Effector memory CD8-positive, alpha-beta T cell (primary cell): ENCODE measurements at regions not wholly inside any gene's neighbourhood (a gene's known extent, or its start where the extent isn't known, plus 50 kb on each side); places are given as distances from the start of the nearest gene placed in this dataset.
"Not testable (repeated sequence)": the region's sequence is repeated elsewhere in the genome, so short reads cannot be mapped to it uniquely, and the experiment has no call there.

Experiments used
- ATAC-seq: fragments of 150-1000 bp; cut with Tn5 transposase; replicated peaks from 2 replicates; pipeline ENCODE4 v1.10.0; 2021; ENCODE audit warnings: mild to moderate bottlenecking, moderate library complexity
- DNase-seq, 3 experiments: peaks; one replicate each; pipeline ENCODE4 v3.0.0; 2021
- H3K27ac Mint-ChIP-seq, 2 donors: one replicate each; pipeline ENCODE4 v1.8.0; 2022; ENCODE audit warnings: mild to moderate bottlenecking in 2 of 2, mixed read lengths in 2 of 2, moderate library complexity in 2 of 2
- H3K27me3 Mint-ChIP-seq, 2 donors: one replicate each; pipeline ENCODE4 v1.8.0; 2022; ENCODE audit warnings: mixed read lengths in 2 of 2
- H3K36me3 Mint-ChIP-seq: one replicate; pipeline ENCODE4 v1.8.0; 2022; ENCODE audit warnings: mild to moderate bottlenecking, moderate library complexity, mixed read lengths; ENCODE audit not compliant: insufficient read depth
- H3K4me1 Mint-ChIP-seq, 2 donors: one replicate each; pipeline ENCODE4 v1.8.0; 2022; ENCODE audit warnings: low read depth in 2 of 2, mixed read lengths in 2 of 2
- H3K4me3 Mint-ChIP-seq, 2 donors: one replicate each; pipeline ENCODE4 v1.8.0; 2022; ENCODE audit warnings: mild to moderate bottlenecking in 2 of 2, mixed read lengths in 2 of 2, moderate library complexity in 2 of 2
- H3K9me3 Mint-ChIP-seq, 2 donors: one replicate each; pipeline ENCODE4 v1.8.0; 2022; ENCODE audit warnings: mixed read lengths in 2 of 2

DNA sequence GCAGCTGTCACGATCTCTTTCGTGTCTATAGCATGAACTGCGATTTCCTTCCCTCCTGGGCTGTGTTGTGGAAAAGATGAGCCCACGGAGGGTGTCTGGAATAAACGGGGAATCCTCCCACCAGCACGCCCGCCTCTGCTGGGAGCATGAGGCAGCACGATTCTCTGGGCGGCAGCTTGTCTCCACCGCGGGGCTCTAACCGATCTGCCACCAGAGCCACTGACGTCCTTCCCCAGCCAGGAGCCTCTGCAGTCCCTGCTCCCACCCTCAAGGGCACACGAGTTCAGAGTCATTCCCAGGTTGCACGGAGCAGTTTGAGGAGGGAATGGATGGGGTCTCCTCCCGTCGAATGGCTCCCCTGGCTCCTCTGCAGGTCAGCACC is 197.6 kb downstream of the DLL1 start:
- DNase-seq (no peak), ATAC-seq (no peak)
- no peaks in the 10 kb centered on the region for H3K9me3 Mint-ChIP-seq
- H3K4me3 Mint-ChIP-seq: no peak overlapping the region
- peaks cover 18 to 22% of the 10 kb centered on the region in 2 donors for H3K4me1 Mint-ChIP-seq
- H3K36me3 Mint-ChIP-seq: peaks cover 10% of the 10 kb centered on the region
- H3K27me3 Mint-ChIP-seq: peaks cover 8 to 42% of the 10 kb centered on the region in 2 donors
- no peak overlapping the region for H3K27ac Mint-ChIP-seq

DNA sequence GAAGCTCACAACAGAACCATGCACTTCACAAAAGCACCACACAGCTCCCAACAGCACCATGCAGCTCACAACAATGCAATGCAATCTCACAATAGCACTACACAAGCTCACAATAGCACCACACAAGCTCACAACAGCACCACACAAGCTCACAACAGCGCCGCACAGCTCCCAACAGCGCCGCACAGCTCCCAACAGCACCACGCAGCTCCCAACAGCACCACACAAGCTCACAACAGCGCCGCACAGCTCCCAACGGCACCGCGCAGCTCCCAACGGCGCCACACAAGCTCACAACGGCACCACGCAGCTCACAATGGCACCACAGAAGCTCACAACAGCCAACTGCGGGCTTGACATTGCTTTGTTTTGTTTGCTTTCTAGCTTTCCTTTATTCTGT is 198.1 kb downstream of the DLL1 start:
- peaks cover 15% of the 10 kb centered on the region for H3K36me3 Mint-ChIP-seq
- H3K27ac Mint-ChIP-seq: no peak overlapping the region
- DNase-seq: no peak
- no peaks in the 10 kb centered on the region for H3K9me3 Mint-ChIP-seq
- no peak overlapping the region for H3K4me3 Mint-ChIP-seq
- H3K27me3 Mint-ChIP-seq: peaks cover 8 to 38% of the 10 kb centered on the region in 2 donors
- H3K4me1 Mint-ChIP-seq: peaks cover 22 to 27% of the 10 kb centered on the region in 2 donors
- ATAC-seq: no peak

DNA sequence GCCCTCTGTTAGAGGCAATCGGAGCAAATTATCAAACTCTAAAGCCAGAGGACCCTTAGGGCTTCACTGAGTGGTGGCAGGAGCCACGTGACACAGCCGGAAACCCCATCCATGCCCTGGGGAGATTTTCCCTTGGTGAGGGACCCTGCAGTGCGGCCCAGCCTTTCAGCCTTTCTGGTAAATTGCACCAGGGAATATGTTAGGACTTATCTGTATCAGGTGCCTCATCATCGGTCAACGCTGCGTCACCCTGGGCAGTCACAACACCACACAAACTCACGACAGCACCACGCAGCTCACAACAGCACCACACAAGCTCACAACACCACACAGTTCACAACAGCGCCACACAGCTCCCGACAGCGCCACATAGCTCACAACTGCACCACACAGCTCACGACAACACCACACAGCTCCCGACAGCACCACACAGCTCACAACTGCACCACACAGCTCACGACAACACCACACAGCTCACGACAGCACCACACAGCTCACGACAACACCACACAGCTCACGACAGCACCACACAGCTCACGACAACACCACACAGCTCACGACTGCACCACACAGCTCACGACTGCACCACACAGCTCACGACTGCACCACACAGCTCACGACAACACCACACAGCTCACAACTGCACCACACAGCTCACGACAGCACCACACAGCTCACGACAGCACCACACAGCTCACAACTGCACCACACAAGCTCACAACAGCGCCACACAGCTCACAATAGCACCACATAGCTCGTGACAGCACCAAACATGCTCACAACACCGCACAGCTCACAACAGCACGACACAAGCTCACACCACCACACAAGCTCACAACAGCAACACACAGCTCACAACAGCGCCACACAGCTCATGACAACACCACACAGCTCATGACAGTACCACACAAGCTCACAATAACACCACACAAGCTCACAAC is 199.0 kb downstream of the DLL1 start:
- Mint-ChIP-seq H3K27ac (no peak overlapping the region), H3K9me3 (no peaks in the 10 kb centered on the region), H3K36me3 (peaks cover 20% of the 10 kb centered on the region), H3K4me3 (no peak overlapping the region), H3K4me1 (peaks cover 23 to 30% of the 10 kb centered on the region in 2 donors), H3K27me3 (peaks cover 8 to 29% of the 10 kb centered on the region in 2 donors)
- DNase-seq (no peak), ATAC-seq (no peak)

DNA sequence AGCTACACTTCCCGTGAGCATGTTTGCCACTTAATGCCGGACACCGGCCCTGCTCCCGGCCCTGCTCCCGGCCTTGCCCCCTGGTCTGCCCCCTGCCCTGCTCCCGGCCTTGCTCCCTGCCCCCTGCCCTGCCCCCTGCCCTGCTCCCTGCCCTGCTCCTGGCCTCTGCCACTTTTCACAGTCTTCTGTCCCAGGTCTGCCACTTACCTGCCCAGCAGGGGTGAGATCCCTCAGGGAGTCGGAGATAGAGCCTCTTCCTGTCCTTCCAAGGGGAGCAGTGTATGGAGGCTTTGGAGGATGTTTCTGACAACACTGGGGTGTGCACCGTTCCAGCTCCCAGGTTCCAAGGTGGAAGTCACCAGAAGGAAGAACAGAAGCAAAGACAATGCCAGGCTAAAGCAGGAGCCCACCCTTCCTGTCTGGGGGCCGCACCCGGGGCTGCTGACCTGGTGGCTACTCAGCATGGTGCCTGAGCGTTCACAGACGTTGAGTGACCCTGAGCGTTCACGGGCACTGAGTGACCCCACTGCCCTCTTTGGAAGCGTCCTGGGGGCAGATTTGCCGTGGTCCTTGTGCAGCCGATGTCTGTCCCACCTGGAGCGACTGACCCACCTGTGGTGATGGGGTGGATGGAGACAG is 199.8 kb downstream of the DLL1 start:
- DNase-seq: no peak
- Mint-ChIP-seq H3K27me3 (peaks cover 2 to 21% of the 10 kb centered on the region in 2 donors), H3K27ac (no peak overlapping the region), H3K9me3 (no peaks in the 10 kb centered on the region), H3K4me1 (peaks cover 29 to 34% of the 10 kb centered on the region in 2 donors), H3K36me3 (peaks cover 24% of the 10 kb centered on the region), H3K4me3 (peak overlapping the region in 1 of 2 donors; percentile 80)
- no peak for ATAC-seq

DNA sequence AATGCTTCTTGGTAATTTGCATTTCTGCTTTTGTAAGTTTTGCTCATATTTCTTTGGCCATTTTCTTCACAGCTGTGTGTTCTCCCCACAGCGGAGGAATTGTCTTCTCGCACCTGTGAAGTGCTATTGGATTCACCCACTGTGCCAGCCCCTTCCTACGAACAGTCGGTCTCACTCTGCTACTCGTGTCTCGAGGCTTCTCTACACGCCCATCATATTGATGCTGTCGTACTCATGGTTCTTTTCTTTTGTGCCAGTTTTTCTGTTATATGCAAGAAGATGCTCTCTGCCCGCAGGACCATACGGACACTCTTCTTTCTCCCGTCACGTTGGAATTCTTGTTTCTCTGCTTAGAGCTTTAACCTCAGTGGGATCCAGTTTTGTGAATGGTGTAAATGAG is 200.3 kb downstream of the DLL1 start:
- no peaks in the 10 kb centered on the region for H3K9me3 Mint-ChIP-seq
- peak overlapping the region in 1 of 2 donors; percentile 92 for H3K27ac Mint-ChIP-seq
- ATAC-seq (no peak), DNase-seq (no peak)
- H3K4me3 Mint-ChIP-seq: peak overlapping the region; percentile 80 to 89
- H3K36me3 Mint-ChIP-seq: peaks cover 24% of the 10 kb centered on the region
- peaks cover 29 to 38% of the 10 kb centered on the region in 2 donors for H3K4me1 Mint-ChIP-seq
- H3K27me3 Mint-ChIP-seq: peaks cover 0 to 15% of the 10 kb centered on the region in 2 donors

DNA sequence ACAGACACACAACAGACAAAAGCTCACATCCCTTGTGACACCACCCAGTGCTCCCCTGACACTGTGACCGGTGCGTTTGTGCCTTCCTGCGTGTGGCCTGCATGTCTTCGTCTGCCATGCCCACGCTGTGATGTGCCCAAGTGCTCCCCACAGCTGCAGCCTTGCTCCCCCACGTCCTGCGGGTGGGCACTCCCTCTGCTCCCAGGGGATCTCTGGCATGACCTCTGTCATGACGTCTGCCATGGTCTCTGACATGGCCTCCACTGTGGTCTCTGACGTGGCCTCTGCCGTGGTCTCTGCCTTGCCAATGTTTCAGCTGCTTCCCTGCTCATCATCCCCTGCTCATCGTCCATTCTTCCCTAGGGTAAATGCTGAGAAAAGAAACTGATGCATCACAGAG is 200.9 kb downstream of the DLL1 start:
- ATAC-seq (peak; percentile 7), DNase-seq (no peak)
- H3K4me1 Mint-ChIP-seq: peaks cover 29 to 38% of the 10 kb centered on the region in 2 donors
- H3K27ac Mint-ChIP-seq: peak overlapping the region; percentile 92 to 97
- H3K4me3 Mint-ChIP-seq: peak overlapping the region; percentile 80 to 89
- H3K9me3 Mint-ChIP-seq: no peaks in the 10 kb centered on the region
- peaks cover 24% of the 10 kb centered on the region for H3K36me3 Mint-ChIP-seq
- H3K27me3 Mint-ChIP-seq: peaks cover 0 to 9% of the 10 kb centered on the region in 2 donors

DNA sequence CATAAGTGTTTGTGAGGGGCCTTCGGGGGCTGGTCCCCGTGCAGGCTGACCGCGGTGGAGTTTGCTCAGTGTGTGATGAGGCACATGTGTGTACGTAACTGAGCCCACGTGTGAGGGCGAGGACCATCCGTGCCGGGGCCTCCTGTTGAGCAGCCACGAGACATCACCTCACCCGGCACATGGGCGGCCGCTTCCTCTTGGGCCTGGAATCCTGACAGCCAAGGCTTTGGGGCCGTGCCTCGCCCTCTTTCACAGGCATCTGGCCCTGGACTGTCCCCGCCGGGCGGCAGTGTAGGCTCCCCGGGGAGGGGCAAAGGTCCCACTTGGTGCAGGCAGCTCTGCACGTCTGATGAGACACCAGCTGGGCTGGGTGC is 202.3 kb downstream of the DLL1 start:
- H3K36me3 Mint-ChIP-seq: peaks cover 24% of the 10 kb centered on the region
- H3K4me1 Mint-ChIP-seq: peaks cover 29 to 39% of the 10 kb centered on the region in 2 donors
- H3K9me3 Mint-ChIP-seq: no peaks in the 10 kb centered on the region
- H3K27ac Mint-ChIP-seq: peak overlapping the region; percentile 92 to 97
- peak overlapping the region; percentile 80 to 89 for H3K4me3 Mint-ChIP-seq
- no peaks in the 10 kb centered on the region for H3K27me3 Mint-ChIP-seq
- DNase-seq (peak in 1 of 3 experiments; percentile 23), ATAC-seq (peak; percentile 42)

DNA sequence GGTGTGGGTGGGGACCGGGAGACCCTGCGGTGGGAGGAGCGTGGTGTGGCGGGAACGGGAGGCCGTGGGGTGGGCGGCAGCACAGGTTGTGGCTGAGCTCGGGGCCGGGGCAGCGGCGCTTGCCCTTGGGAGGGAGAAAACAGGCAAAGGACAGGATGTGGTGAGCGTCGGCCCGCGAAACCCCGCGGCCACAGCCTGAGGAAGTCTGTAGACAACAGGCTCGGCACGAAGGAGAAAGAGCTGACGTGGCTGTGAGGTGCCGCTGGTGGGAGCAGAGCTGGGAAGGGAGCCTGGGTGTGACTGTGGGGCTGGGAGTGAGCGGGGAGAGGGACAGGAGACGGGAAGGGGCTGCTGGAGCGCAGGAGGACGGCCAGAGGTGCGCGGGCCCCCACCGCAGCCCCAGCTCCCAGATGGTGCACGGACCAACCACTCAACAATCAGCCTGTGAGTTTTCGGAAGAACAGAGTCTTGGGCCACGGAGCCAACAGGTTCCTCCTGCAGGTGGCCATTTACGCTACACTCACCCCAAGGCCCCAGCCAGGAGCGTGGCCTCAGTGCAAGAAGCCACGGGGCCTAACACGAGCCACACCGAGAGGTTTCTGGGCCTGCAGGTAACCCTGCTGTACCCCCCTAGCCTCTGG is 202.8 kb downstream of the DLL1 start:
- Mint-ChIP-seq H3K9me3 (no peaks in the 10 kb centered on the region), H3K4me3 (peak overlapping the region; percentile 80 to 89), H3K27ac (peak overlapping the region; percentile 92 to 97), H3K4me1 (peaks cover 31 to 44% of the 10 kb centered on the region in 2 donors), H3K27me3 (no peaks in the 10 kb centered on the region), H3K36me3 (peaks cover 24% of the 10 kb centered on the region)
- DNase-seq (peak; percentile 49 to 58 (median 49)), ATAC-seq (peak; percentile 77)

DNA sequence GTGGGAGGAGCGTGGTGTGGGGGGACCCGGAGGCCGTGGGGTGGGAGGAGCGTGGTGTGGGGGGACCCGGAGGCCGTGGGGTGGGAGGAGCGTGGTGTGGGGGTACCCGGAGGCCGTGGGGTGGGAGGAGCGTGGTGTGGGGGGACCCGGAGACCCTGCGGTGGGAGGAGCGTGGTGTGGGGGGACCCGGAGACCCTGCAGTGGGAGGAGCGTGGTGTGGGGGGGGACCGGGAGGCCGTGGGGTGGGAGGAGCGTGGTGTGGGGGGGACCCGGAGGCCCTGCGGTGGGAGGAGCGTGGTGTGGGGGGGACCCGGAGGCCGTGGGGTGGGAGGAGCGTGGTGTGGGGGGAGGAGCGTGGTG is 203.5 kb downstream of the DLL1 start:
- H3K9me3 Mint-ChIP-seq, DNase-seq, ATAC-seq, H3K27me3 Mint-ChIP-seq: not testable (repeated sequence)
- H3K4me3 Mint-ChIP-seq: peak overlapping the region in 1 of 2 donors; percentile 75
- H3K36me3 Mint-ChIP-seq: peaks cover 24% of the 10 kb centered on the region
- peak overlapping the region; percentile 78 to 82 for H3K27ac Mint-ChIP-seq
- peaks cover 33 to 49% of the 10 kb centered on the region in 2 donors for H3K4me1 Mint-ChIP-seq

DNA sequence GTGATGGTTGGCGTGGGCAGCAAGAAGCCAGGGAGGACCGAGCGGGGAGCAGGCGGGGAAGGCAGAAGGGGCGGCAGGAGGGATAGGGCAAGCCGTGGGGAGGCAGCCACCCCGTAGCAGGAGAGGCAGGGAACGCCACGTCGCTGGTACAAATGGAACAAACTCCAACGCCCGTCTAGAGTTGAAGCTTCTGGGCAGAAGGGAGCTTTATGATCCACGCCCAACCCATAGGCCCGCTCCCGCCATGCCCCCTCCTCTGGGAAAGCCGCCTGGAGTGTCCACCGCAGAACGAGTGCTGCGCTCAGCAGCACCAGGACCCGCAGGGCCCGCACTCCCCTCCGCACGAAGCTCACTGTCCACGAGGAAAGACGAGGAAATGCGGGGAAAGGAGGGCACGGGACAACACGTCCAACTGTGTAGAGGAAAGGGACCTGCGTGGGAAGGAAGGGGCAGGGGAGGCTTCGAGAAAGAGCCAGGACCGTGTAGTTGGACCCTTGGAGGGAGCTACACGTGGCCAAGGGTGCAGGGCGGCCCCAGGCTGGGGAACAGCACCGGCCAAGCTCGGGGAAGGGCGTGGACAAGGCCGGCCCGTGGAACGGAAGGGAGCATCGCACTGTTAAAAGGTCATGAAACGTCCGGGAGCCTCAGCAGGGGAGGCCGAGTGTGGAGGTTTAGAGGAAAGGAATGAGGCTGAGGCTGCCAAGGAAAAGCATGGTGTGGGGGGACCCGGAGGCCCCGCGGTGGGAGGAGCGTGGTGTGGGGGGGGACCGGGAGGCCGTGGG is 204.0 kb downstream of the DLL1 start:
- H3K36me3 Mint-ChIP-seq: peaks cover 27% of the 10 kb centered on the region
- H3K9me3 Mint-ChIP-seq: no peaks in the 10 kb centered on the region
- ATAC-seq (no peak), DNase-seq (no peak)
- H3K4me3 Mint-ChIP-seq: peak overlapping the region; percentile 62 to 75
- peak overlapping the region; percentile 78 to 82 for H3K27ac Mint-ChIP-seq
- H3K4me1 Mint-ChIP-seq: peaks cover 33 to 51% of the 10 kb centered on the region in 2 donors
- H3K27me3 Mint-ChIP-seq: no peaks in the 10 kb centered on the region

DNA sequence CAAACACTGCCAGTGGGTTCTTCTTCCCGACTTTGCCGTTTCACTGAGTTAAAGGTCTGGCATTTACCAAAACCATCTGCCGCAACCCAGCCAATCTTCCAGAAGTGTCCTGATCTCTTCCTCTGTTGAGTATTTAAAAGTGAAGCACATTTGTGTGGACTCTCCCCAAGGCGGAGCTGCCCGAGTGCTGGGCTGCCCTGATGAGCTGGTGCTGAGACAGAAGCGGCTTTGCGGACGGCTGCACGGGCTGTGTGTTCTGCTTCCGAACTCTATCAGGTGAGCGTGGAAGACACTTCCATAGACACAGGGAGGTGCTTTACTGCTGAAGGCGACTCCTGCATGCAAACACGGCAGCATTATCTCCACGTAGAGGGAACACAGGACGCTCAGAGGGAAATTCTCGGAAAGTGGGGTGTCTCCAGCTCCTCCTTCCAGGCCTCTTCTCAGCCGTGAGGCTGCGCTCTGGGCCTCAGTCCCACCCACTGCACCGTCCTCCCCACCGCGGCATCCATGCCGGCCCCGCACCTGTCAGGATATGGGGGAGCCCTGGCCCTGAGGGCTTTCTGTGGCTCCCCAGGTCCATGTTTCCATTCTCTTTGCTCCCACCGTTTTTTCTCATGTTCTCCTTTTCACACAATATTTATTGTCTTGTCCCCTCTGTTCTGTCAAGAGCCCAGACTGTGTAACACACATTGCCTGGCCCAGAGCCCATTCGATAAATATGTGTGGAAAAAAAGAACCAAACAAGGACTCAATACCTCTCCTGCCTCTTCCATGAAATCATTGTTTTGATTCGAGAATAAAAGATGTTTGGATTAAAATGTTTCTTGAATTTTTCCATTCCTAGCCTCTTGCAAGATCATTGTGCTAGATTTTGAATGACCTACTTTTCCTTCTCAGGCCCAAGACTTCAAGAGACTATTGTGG is 205.1 kb downstream of the DLL1 start:
- no peak for DNase-seq

DNA sequence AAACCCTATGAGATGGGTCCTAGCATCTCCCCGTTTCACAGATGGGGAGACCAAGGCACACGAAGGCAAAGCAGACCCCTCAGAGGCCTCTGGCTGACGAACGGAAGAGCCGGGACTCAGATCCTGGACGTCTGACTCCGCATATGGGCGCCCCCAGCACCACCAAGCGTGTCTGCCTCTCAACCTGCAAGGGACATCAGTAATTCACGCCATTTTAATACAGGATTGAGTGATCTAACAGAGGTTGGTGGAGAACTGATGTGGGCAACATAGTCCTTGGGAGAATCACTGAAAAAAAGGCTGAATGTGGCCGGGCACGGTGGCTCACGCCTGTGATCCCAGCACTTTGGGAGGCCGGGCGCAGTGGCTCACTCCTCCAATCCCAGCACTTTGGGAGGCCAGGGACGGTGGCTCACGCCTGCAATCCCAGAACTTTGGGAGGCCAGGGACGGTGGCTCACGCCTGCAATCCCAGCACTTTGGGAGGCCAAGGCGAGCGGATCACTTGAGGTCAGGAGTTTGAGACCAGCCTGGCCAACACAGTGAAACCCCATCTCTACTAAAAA is 206.6 kb downstream of the DLL1 start:
- Mint-ChIP-seq H3K27ac (no peak overlapping the region), H3K4me3 (no peak overlapping the region), H3K9me3 (peaks cover 0 to 2% of the 10 kb centered on the region in 2 donors), H3K27me3 (no peaks in the 10 kb centered on the region), H3K4me1 (peaks cover 18 to 36% of the 10 kb centered on the region in 2 donors), H3K36me3 (peaks cover 18% of the 10 kb centered on the region)
- DNase-seq: no peak
- no peak for ATAC-seq

More for the DNA sequence above, 205.1 kb downstream of the DLL1 start:
- Mint-ChIP-seq H3K27me3 (no peaks in the 10 kb centered on the region), H3K4me3 (no peak overlapping the region), H3K4me1 (peaks cover 33 to 50% of the 10 kb centered on the region in 2 donors), H3K9me3 (no peaks in the 10 kb centered on the region), H3K36me3 (peaks cover 23% of the 10 kb centered on the region), H3K27ac (peak overlapping the region; percentile 78 to 82)
- ATAC-seq: no peak
